Right lobe of liver (tissue), 4 donors: ENCODE measurements at regions not wholly inside any gene's neighbourhood (a gene's known extent, or its start where the extent isn't known, plus 50 kb on each side); places are given as distances from the start of the nearest gene placed in this dataset.
"Not testable (repeated sequence)": the region's sequence is repeated elsewhere in the genome, so short reads cannot be mapped to it uniquely, and the experiment has no call there.

Experiments
- POLR2A ChIP-seq: fragments of 450-650 bp; IDR thresholded peaks from one replicate; pipeline ENCODE4 v1.6.1; 2017; ENCODE audit warnings: antibody characterized with exemption, mild to moderate bottlenecking
- TF ChIP-seq, protein P1 (sequence below), 4 donors: fragments of 200-600 bp in 3 of 4; fragments of 450-650 bp in 1 of 4; IDR thresholded peaks; one replicate each; pipeline versions ENCODE4 v1.5.1 to v1.8.0; 2016 to 2022; ENCODE audit warnings: antibody characterized with exemption in 4 of 4, mild to moderate bottlenecking in 2 of 4
- donor health status: DM: no; HTN: no; CAD: no.
- donor health status: DM: no; HTN: no; CAD: no.
- donor health status: DM: no; HTN: yes; CAD: no.

- TF ChIP-seq, protein P1, sequence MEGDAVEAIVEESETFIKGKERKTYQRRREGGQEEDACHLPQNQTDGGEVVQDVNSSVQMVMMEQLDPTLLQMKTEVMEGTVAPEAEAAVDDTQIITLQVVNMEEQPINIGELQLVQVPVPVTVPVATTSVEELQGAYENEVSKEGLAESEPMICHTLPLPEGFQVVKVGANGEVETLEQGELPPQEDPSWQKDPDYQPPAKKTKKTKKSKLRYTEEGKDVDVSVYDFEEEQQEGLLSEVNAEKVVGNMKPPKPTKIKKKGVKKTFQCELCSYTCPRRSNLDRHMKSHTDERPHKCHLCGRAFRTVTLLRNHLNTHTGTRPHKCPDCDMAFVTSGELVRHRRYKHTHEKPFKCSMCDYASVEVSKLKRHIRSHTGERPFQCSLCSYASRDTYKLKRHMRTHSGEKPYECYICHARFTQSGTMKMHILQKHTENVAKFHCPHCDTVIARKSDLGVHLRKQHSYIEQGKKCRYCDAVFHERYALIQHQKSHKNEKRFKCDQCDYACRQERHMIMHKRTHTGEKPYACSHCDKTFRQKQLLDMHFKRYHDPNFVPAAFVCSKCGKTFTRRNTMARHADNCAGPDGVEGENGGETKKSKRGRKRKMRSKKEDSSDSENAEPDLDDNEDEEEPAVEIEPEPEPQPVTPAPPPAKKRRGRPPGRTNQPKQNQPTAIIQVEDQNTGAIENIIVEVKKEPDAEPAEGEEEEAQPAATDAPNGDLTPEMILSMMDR (IDR thresholded peaks at IDR 0.05) = not testable (repeated sequence)
- TF ChIP-seq POLR2A = not testable (repeated sequence)
Measured at GRCh38 chr4:9604893-9605190, 160.6 kb downstream of the DEFB131A start.
